ENCODE measurements at regions not wholly inside any gene's neighbourhood (a gene's known extent, or its start where the extent isn't known, plus 50 kb on each side); places are given as distances from the start of the nearest gene placed in this dataset.

DNA sequence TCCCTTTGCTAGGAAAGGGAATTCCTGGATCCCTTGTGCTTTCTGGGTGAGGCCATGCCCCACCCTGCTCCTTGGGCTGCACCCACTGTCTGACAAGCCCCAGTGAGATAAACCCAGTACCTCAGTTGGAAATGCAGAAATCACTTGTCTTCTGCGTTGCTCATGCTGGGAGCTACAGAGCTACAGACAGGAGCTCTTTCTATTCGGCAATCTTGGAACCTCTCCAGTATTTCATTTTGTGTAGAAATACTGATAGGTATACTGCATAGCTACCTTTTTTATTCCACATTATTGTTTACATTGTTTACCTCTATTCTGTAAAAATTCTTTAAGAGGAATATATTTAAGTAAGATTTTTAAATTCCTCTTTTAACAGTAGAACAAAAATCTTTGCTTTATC lies 302.5 kb upstream of the SLITRK5 start:
- TF ChIP-seq CTCF (IDR thresholded peaks at IDR 0.05) = no peak
- TF ChIP-seq POLR2AphosphoS5 (IDR thresholded peaks at IDR 0.05) = no peak
- no peak for TF ChIP-seq POLR2A (IDR thresholded peaks at IDR 0.05)
- no peak for TF ChIP-seq EP300 (IDR thresholded peaks at IDR 0.05)

Measured in stomach (tissue), 4 donors.